Hepatocyte (in vitro differentiated cells): ENCODE measurements at regions not wholly inside any gene's neighbourhood (a gene's known extent, or its start where the extent isn't known, plus 50 kb on each side); places are given as distances from the start of the nearest gene placed in this dataset.
A peak's percentile ranks its signal among the peaks of the same experiment; 100 is the strongest.

Experiments
- DNase-seq: peaks from one replicate; pipeline ENCODE4 v3.0.0-alpha.2; 2016; ENCODE audit warnings: low spot score
- H2AFZ ChIP-seq: fragments of 200-600 bp; sonication (generic); 2 replicates; pipeline ENCODE4 v1.6.0; 2016; ENCODE audit warnings: antibody characterized with exemption, mild to moderate bottlenecking
- H3K27ac ChIP-seq: fragments of 200-600 bp; sonication (generic); 2 replicates; pipeline ENCODE4 v1.5.1; 2016; ENCODE audit warnings: mild to moderate bottlenecking
- H3K27me3 ChIP-seq: fragments of 200-600 bp; sonication (generic); 2 replicates; pipeline ENCODE4 v1.6.1; 2016
- H3K36me3 ChIP-seq: fragments of 200-600 bp; sonication (generic); replicated peaks from 2 replicates; pipeline ENCODE4 v1.5.1; 2016; ENCODE audit warnings: low read depth; ENCODE audit not compliant: insufficient read depth
- H3K4me1 ChIP-seq: fragments of 200-600 bp; sonication (generic); 2 replicates; pipeline ENCODE4 v1.5.1; 2016; ENCODE audit warnings: mild to moderate bottlenecking, moderate library complexity; ENCODE audit not compliant: insufficient read depth
- H3K4me2 ChIP-seq: fragments of 200-600 bp; sonication (generic); 2 replicates; pipeline ENCODE4 v1.6.0; 2016
- H3K4me3 ChIP-seq: fragments of 200-600 bp; sonication (generic); 2 replicates; pipeline ENCODE4 v1.5.1; 2016; ENCODE audit warnings: mild to moderate bottlenecking
- H3K79me2 ChIP-seq: fragments of 200-600 bp; sonication (generic); 2 replicates; pipeline ENCODE4 v1.6.0; 2017; ENCODE audit warnings: mild to moderate bottlenecking
- H3K9me2 ChIP-seq: fragments of 200-600 bp; sonication (generic); replicated peaks from 2 replicates; pipeline ENCODE4 v1.6.0; 2017; ENCODE audit warnings: mild to moderate bottlenecking; ENCODE audit not compliant: insufficient read depth
- H3K9me3 ChIP-seq: fragments of 200-600 bp; sonication (generic); 2 replicates; pipeline ENCODE4 v1.5.1; 2016; ENCODE audit warnings: low read depth, mild to moderate bottlenecking
- H4K20me1 ChIP-seq: fragments of 200-600 bp; sonication (generic); 2 replicates; pipeline ENCODE4 v1.6.0; 2016; ENCODE audit warnings: mild to moderate bottlenecking; ENCODE audit not compliant: insufficient read depth, poor library complexity, severe bottlenecking
- CTCF ChIP-seq: fragments of 200-600 bp; sonication (generic); IDR thresholded peaks from 2 replicates; pipeline ENCODE4 v1.5.1; 2016; ENCODE audit warnings: antibody characterized with exemption, mild to moderate bottlenecking; ENCODE audit not compliant: poor library complexity
- EZH2 ChIP-seq: fragments of 200-600 bp; sonication (generic); IDR thresholded peaks from 2 replicates; pipeline ENCODE4 v1.6.1; 2016; ENCODE audit warnings: antibody characterized with exemption, mild to moderate bottlenecking, borderline replicate concordance
- EZH2phosphoT487 ChIP-seq: fragments of 200-600 bp; sonication (generic); IDR thresholded peaks from one replicate; pipeline ENCODE4 v1.6.1; 2018; ENCODE audit warnings: antibody characterized with exemption, mild to moderate bottlenecking, low read depth, moderate library complexity; ENCODE audit not compliant: unreplicated experiment, severe bottlenecking
- WGBS: methylation state at CpG from one replicate; pipeline ENCODE4 v1.1.6; 2016; ENCODE audit warnings: low lambda C conversion rate; ENCODE audit errors: missing lambda C conversion rate; 5-methylcytosine and 5-hydroxymethylcytosine counted together

- no peaks in the 10 kb centered on the region for H3K4me1 ChIP-seq
- H3K4me2 ChIP-seq: no peak overlapping the region
- H3K9me2 ChIP-seq: no peaks in the 10 kb centered on the region
- H4K20me1 ChIP-seq: no peaks in the 10 kb centered on the region
- H2AFZ ChIP-seq: no peak overlapping the region
- no peak overlapping the region for H3K4me3 ChIP-seq
- H3K27ac ChIP-seq: no peak overlapping the region
- TF ChIP-seq EZH2phosphoT487 (no peak), CTCF (no peak), EZH2 (no peak)
- no peak for DNase-seq
- 73% methylated on average over 3 of the region's 3 CpGs for WGBS
- H3K79me2 ChIP-seq: no peaks in the 10 kb centered on the region
- H3K9me3 ChIP-seq: no peaks in the 10 kb centered on the region
- no peaks in the 10 kb centered on the region for H3K36me3 ChIP-seq
- H3K27me3 ChIP-seq: no peaks in the 10 kb centered on the region
These were observed 221.9 kb downstream of the UXS1 start for GRCh38 chr2:105972246-105972645.

- no peaks in the 10 kb centered on the region for H3K9me2 ChIP-seq
- H3K79me2 ChIP-seq: no peaks in the 10 kb centered on the region
- H3K27me3 ChIP-seq: no peaks in the 10 kb centered on the region
- no peaks in the 10 kb centered on the region for H3K9me3 ChIP-seq
- no peak overlapping the region for H3K27ac ChIP-seq
- H4K20me1 ChIP-seq: no peaks in the 10 kb centered on the region
- no peaks in the 10 kb centered on the region for H3K36me3 ChIP-seq
- no peak for DNase-seq
- TF ChIP-seq CTCF (peak; percentile 23), EZH2phosphoT487 (no peak)
- H3K4me3 ChIP-seq: no peak overlapping the region
- 70% methylated on average over 7 of the region's 7 CpGs for WGBS
- no peak overlapping the region for H3K4me2 ChIP-seq
- no peaks in the 10 kb centered on the region for H3K4me1 ChIP-seq
- H2AFZ ChIP-seq: no peak overlapping the region
These were observed 224.5 kb downstream of the UXS1 start for GRCh38 chr2:105969552-105969951.

GRCh38 chr2:105962221-105962620 is 217.5 kb downstream of the NCK2 start:
- TF ChIP-seq EZH2phosphoT487: no peak
- no peak for TF ChIP-seq CTCF
- no peak for TF ChIP-seq EZH2
- no peaks in the 10 kb centered on the region for H3K9me2 ChIP-seq
- no peak overlapping the region for H3K4me3 ChIP-seq
- H3K27me3 ChIP-seq: no peaks in the 10 kb centered on the region
- no peak overlapping the region for H3K27ac ChIP-seq
- H2AFZ ChIP-seq: no peak overlapping the region
- no peaks in the 10 kb centered on the region for H3K4me1 ChIP-seq
- no peaks in the 10 kb centered on the region for H4K20me1 ChIP-seq
- 79% methylated on average over 6 of the region's 6 CpGs for WGBS
- H3K4me2 ChIP-seq: no peak overlapping the region
- no peaks in the 10 kb centered on the region for H3K79me2 ChIP-seq
- no peak for DNase-seq
- H3K9me3 ChIP-seq: no peaks in the 10 kb centered on the region
- no peaks in the 10 kb centered on the region for H3K36me3 ChIP-seq

GRCh38 chr2:105961599-105962146 is 217.0 kb downstream of the NCK2 start:
- Histone ChIP-seq H3K27me3 (no peaks in the 10 kb centered on the region), H3K4me2 (no peak overlapping the region), H3K4me3 (no peak overlapping the region), H3K79me2 (no peaks in the 10 kb centered on the region), H3K4me1 (no peaks in the 10 kb centered on the region), H4K20me1 (no peaks in the 10 kb centered on the region), H3K9me3 (no peaks in the 10 kb centered on the region), H3K36me3 (no peaks in the 10 kb centered on the region), H3K27ac (no peak overlapping the region), H2AFZ (no peak overlapping the region), H3K9me2 (no peaks in the 10 kb centered on the region)
- WGBS: 69% methylated on average over 6 of the region's 6 CpGs
- DNase-seq: no peak
- TF ChIP-seq EZH2: no peak
- TF ChIP-seq CTCF: no peak
- TF ChIP-seq EZH2phosphoT487: no peak
